Cardiac fibroblast (primary cell): ENCODE measurements at regions not wholly inside any gene's neighbourhood (a gene's known extent, or its start where the extent isn't known, plus 50 kb on each side); places are given as distances from the start of the nearest gene placed in this dataset.
"Not testable (repeated sequence)": the region's sequence is repeated elsewhere in the genome, so short reads cannot be mapped to it uniquely, and the experiment has no call there.

ENCODE experiments used
- DNase-seq, 2 donors: peaks; one replicate each; pipeline versions ENCODE4 v3.0.0 to v3.0.0-alpha.2; 2010; ENCODE audit warnings: low read depth in 2 of 2
- H3K4me3 ChIP-seq, 2 donors: replicated peaks in 1 of 2; 1 replicate in 1 of 2; 2 replicates in 1 of 2; pipeline ENCODE4 v1.5.1; 2011; ENCODE audit warnings: low read depth in 2 of 2, low read length in 2 of 2, mild to moderate bottlenecking in 2 of 2, moderate library complexity in 1 of 2
- TF ChIP-seq, protein P1 (sequence below): IDR thresholded peaks from one replicate; pipeline ENCODE4 v1.5.1; 2011; ENCODE audit warnings: low read depth, mild to moderate bottlenecking, low read length, inconsistent platforms

DNA sequence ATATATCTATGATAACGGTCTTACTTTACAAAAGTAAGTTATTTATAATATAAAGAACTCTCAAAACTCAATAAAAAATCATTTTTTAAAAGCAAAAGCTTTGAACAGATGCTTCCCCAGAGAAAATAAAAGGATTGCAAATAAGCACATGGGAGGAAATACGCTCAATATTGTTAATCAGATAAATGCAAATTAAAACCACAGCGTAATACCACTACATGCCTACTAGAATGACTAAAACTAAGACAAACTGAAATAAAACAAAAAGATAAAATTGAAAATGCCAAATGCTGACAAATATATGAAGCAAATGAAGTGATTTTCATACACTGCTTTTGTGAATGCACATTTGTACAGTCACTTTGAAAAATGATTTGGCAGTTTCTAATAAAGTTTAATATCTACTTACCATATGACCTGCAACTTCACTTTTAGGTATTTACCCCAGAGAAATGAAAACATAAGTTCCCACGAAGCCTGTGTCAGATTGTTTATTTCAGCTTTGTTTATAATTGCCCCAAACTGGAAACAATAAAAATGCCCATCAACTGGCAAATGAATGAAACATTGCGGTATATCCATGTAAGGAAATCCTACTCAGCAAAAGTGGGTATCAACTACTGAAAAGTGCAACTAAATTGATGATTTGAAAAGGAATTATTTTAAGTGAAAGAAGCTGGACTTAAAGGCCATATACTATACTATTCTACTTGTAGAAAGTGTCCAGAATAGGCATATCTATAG is 1072.4 kb downstream of the TMTC2 start:
- no peak for DNase-seq
- TF ChIP-seq, protein P1, sequence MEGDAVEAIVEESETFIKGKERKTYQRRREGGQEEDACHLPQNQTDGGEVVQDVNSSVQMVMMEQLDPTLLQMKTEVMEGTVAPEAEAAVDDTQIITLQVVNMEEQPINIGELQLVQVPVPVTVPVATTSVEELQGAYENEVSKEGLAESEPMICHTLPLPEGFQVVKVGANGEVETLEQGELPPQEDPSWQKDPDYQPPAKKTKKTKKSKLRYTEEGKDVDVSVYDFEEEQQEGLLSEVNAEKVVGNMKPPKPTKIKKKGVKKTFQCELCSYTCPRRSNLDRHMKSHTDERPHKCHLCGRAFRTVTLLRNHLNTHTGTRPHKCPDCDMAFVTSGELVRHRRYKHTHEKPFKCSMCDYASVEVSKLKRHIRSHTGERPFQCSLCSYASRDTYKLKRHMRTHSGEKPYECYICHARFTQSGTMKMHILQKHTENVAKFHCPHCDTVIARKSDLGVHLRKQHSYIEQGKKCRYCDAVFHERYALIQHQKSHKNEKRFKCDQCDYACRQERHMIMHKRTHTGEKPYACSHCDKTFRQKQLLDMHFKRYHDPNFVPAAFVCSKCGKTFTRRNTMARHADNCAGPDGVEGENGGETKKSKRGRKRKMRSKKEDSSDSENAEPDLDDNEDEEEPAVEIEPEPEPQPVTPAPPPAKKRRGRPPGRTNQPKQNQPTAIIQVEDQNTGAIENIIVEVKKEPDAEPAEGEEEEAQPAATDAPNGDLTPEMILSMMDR, result no peak
- no peak overlapping the region for H3K4me3 ChIP-seq

DNA sequence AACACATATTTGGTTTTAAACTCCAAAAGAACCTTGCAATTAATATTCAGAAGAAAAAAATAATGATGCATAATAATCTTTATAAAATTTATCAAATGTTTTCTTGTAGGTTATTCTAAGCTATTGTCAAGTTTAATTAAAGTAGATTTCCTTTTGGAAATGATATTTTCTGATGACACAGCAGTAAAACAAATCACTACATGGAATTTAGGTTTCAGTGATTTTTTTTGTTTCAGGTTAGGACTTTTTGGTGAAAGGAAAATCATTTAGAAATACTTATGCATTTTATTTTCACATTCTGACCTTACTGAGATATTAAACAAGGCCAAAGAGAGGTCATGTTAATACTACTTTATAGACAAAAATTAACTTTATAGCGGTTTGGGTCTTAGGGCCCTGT is 1067.2 kb downstream of the TMTC2 start:
- DNase-seq, result no peak
- no peak overlapping the region for H3K4me3 ChIP-seq
- TF ChIP-seq, protein P1, result no peak

DNA sequence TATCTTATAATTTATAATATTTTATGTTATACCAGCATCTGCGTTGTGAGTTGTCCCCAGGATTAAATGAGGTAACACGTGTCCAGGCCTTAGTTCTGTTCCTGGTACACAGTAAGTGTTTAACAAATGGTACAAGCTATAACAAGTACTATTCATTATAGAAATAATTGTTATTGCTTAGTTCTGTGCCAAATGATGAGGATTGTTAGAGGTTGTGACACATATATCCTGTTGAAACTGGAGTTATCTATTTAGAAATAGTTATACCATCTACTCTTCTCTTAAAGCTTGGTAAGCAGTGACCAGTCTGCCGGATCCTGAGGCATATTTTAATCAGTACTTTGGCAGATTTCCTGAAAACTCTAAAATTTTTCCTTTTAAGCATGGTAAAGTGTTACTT is 1066.5 kb downstream of the TMTC2 start:
- no peak for DNase-seq
- TF ChIP-seq, protein P1, result no peak
- H3K4me3 ChIP-seq, result no peak overlapping the region

DNA sequence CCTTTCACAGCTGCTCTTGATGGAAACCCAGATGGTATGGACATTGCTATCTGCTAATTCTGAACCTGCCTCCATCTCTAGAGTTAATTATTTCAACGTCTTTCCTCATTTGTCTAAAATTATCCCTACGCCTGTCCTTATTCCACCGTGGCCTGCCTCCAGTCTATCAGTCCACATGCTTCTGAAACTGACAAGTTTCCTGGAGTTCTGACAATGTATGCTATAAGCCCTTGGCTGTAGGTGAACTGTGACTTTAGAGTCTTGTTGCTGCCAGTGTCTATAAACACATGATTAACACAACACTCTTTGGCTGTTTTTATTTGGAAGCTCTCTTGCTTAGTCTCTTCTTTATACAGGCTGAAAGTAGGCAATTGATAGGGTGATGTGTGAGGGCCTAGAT is 1052.9 kb downstream of the TMTC2 start:
- no peak overlapping the region for H3K4me3 ChIP-seq
- TF ChIP-seq, protein P1, result no peak
- no peak for DNase-seq

DNA sequence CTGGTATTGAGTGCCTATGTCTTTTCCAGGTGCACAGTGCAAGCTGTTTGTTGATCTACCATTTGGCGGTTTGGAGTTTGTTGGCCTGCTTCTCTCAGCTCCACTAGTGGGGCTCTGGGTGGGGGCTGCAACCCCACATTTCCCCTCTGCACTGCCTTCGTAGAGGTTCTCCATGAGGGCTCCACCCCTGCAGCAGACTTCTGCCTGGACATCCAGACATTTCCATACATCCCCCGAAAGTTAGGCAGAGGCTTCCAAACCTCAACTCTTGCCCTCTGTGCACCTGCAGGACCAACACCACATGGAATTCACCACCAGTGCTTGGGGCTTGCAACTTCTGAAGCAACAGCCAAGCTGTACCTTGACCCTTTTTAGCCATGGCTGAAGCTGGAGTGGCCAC is 1024.1 kb downstream of the TMTC2 start:
- TF ChIP-seq, protein P1, result no peak
- H3K4me3 ChIP-seq, result no peak overlapping the region
- no peak for DNase-seq

DNA sequence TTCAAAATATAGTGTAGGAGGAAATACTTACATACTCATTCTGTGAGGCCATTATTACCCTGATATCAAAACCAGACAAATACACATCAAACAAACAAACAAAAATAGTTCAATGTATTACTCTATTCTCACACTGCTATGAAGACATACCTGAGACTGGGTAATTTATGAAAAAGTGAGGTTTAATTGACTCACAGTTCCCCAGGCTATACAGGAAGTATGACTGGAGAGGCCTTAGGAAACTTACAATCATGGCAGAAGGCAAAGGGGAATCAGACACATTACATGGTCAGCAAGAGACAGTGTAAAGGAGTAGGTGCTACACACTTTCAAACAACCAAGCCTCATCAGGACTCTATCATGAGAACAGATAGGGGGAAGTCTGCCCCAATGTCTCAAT is 1023.2 kb downstream of the TMTC2 start:
- TF ChIP-seq, protein P1, result no peak
- H3K4me3 ChIP-seq, result no peak overlapping the region
- DNase-seq, result no peak

DNA sequence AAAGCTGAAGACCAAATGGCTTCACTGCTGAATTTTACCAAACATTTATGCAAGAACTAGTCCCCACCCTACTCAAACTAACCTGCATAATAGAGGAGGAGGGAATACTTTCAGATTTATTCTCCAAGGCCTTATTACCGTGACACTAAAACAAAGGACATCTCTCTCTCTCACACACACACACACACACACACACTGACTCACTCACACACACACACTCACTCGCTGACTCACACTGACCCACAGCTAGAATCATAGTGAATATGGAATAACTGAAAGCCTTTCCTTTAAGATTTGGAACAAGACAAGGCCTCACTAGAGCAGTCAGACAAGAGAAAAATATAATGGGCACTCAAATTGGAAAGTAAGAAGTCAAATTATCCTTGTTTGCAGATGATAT is 1014.1 kb downstream of the TMTC2 start:
- no peak for DNase-seq
- no peak overlapping the region for H3K4me3 ChIP-seq
- TF ChIP-seq, protein P1, result no peak

DNA sequence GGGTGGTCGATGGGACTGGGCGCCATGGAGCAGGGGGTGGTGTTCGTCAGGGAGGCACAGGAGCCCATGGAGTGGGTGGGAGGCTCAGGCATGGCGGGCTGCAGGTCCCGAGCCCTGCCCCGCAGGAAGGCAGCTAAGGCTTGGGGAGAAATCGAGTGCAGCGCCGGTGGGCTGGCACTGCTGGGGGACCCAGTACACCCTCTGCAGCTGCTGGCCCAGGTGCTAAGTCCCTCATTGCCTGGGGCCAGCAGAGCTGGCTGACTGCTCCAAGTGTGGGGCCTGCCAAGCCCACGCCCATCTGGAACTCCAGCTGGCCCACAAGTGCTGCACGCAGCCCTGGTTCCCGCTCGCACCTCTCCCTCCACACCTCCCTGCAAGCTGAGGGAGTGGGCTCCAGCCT is 1009.6 kb downstream of the TMTC2 start:
- not testable (repeated sequence) for DNase-seq, H3K4me3 ChIP-seq
